HG03442 (cell line): ENCODE measurements at regions not wholly inside any gene's neighbourhood (a gene's known extent, or its start where the extent isn't known, plus 50 kb on each side); places are given as distances from the start of the nearest gene placed in this dataset.
"Not testable (repeated sequence)": the region's sequence is repeated elsewhere in the genome, so short reads cannot be mapped to it uniquely, and the experiment has no call there.

ENCODE experiments used
- ATAC-seq: cut with Tn5 transposase; IDR thresholded peaks from one replicate; pipeline ENCODE4 v1.9.1; 2021; ENCODE audit warnings: mild to moderate bottlenecking, moderate library complexity; ENCODE audit not compliant: unreplicated experiment

GRCh38 chr2:182548031-182548950 is 121.5 kb upstream of the PDE1A start:
- ATAC-seq, result no peak

- ATAC-seq, result no peak
Measured at GRCh38 chr2:182550234-182550633, 123.4 kb upstream of the PDE1A start.

- not testable (repeated sequence) for ATAC-seq
Measured at GRCh38 chr2:182552232-182552631, 125.4 kb upstream of the PDE1A start.

GRCh38 chr2:182552785-182553184 is 125.9 kb upstream of the PDE1A start:
- ATAC-seq, result not testable (repeated sequence)

GRCh38 chr2:182553483-182553882 is 126.6 kb upstream of the PDE1A start:
- ATAC-seq, result peak; percentile 99

GRCh38 chr2:182554950-182555349 is 128.1 kb upstream of the PDE1A start:
- ATAC-seq, result no peak

- no peak for ATAC-seq
Measured at GRCh38 chr2:182558564-182558963, 131.7 kb upstream of the PDE1A start.

- no peak for ATAC-seq
Measured at GRCh38 chr2:182559623-182560022, 132.8 kb upstream of the PDE1A start.

GRCh38 chr2:182565911-182566567 is 139.2 kb upstream of the PDE1A start:
- ATAC-seq, result no peak

GRCh38 chr2:182573553-182573952 is 142.5 kb upstream of the DNAJC10 start:
- no peak for ATAC-seq

- no peak for ATAC-seq
Measured at GRCh38 chr2:182577816-182578215, 138.2 kb upstream of the DNAJC10 start.

GRCh38 chr2:182581196-182581935 is 134.7 kb upstream of the DNAJC10 start:
- ATAC-seq, result no peak

GRCh38 chr2:182584462-182584861 is 131.6 kb upstream of the DNAJC10 start:
- ATAC-seq, result no peak

GRCh38 chr2:182585001-182585400 is 131.1 kb upstream of the DNAJC10 start:
- ATAC-seq, result no peak

GRCh38 chr2:182585430-182585829 is 130.6 kb upstream of the DNAJC10 start:
- ATAC-seq, result no peak

GRCh38 chr2:182586426-182586825 is 129.6 kb upstream of the DNAJC10 start:
- peak; percentile 66 for ATAC-seq

GRCh38 chr2:182587831-182588230 is 128.2 kb upstream of the DNAJC10 start:
- ATAC-seq, result no peak

GRCh38 chr2:182589121-182589520 is 126.9 kb upstream of the DNAJC10 start:
- ATAC-seq, result no peak

- ATAC-seq, result no peak
Measured at GRCh38 chr2:182591774-182592173, 124.3 kb upstream of the DNAJC10 start.

GRCh38 chr2:182592691-182593393 is 123.2 kb upstream of the DNAJC10 start:
- ATAC-seq, result no peak
